Fibroblast of mammary gland (primary cell): ENCODE measurements at regions not wholly inside any gene's neighbourhood (a gene's known extent, or its start where the extent isn't known, plus 50 kb on each side); places are given as distances from the start of the nearest gene placed in this dataset.
A peak's percentile ranks its signal among the peaks of the same experiment; 100 is the strongest.

Experiments used
- DNase-seq: peaks from one replicate; pipeline ENCODE4 v3.0.0-alpha.2; 2010; ENCODE audit warnings: low read depth
- H3K4me3 ChIP-seq: 2 replicates; pipeline ENCODE4 v1.5.1; 2011; ENCODE audit warnings: low read depth, mild to moderate bottlenecking, low read length, moderate library complexity; ENCODE audit not compliant: control insufficient read depth
- TF ChIP-seq, protein P1 (sequence below): conservative IDR thresholded peaks from 2 replicates; pipeline ENCODE4 v1.5.1; 2011; ENCODE audit warnings: low read depth, low read length, inconsistent platforms; ENCODE audit not compliant: control insufficient read depth, insufficient read depth

DNA sequence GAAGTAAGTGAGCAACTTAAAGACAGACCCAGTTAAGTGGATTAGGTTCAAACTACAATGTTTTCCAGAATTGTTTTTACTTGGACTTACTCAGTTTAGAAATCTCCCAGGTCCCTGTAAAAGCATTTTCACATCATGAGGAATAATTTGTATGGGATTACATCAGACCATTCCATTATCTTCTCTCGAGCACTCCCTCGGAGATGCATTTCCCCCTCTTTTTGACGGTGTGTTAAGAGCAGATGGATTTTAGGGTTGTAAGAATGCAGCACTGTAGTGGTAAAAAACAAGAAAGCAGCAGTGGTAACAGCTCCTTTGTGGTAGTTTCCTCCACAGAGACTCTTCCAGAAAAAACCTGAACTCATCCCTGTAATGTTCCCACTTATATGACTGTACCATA is 488.4 kb downstream of the BCAT1 start:
- TF ChIP-seq, protein P1, sequence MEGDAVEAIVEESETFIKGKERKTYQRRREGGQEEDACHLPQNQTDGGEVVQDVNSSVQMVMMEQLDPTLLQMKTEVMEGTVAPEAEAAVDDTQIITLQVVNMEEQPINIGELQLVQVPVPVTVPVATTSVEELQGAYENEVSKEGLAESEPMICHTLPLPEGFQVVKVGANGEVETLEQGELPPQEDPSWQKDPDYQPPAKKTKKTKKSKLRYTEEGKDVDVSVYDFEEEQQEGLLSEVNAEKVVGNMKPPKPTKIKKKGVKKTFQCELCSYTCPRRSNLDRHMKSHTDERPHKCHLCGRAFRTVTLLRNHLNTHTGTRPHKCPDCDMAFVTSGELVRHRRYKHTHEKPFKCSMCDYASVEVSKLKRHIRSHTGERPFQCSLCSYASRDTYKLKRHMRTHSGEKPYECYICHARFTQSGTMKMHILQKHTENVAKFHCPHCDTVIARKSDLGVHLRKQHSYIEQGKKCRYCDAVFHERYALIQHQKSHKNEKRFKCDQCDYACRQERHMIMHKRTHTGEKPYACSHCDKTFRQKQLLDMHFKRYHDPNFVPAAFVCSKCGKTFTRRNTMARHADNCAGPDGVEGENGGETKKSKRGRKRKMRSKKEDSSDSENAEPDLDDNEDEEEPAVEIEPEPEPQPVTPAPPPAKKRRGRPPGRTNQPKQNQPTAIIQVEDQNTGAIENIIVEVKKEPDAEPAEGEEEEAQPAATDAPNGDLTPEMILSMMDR: no peak
- no peak overlapping the region for H3K4me3 ChIP-seq
- no peak for DNase-seq

DNA sequence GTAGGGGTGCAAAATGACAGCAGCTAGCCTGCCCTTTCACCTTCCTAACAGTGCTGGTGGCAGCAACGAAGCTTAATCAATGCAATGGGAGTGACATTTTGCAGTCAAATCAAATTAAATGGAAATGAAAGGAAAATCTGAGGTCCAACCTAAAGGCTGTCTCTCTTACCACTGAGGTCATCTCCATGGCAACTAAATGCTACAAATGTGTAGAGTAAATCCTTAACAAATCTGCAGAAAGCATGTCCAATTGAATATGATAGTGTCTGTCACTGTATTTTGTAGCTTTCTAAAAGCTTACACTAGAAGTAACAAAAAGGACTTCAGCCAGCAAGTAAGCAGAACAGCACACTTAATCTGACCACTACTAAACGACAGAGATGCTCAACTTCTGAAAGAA is 488.8 kb downstream of the BCAT1 start:
- no peak for DNase-seq
- H3K4me3 ChIP-seq: no peak overlapping the region
- TF ChIP-seq, protein P1: no peak

DNA sequence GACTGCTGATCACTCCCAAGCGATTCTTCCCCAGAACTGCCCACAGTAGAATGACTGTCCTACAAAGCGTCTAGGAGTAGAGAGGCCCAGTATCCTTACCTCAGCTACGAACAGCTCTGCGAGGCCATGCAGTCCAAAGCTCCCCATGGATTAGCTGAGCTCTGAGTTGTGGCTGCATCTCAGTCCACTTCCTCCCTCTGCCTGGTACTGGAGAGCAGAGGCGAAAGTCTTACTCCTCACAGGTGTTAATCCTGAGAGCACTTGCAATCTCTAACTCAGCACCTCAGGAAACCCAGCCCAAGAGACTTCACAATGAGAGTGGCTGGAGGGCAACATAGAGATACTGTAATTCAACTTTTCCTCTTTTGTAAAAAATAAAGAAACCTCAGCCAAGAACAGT is 493.1 kb downstream of the BCAT1 start:
- TF ChIP-seq, protein P1: no peak
- DNase-seq: no peak

DNA sequence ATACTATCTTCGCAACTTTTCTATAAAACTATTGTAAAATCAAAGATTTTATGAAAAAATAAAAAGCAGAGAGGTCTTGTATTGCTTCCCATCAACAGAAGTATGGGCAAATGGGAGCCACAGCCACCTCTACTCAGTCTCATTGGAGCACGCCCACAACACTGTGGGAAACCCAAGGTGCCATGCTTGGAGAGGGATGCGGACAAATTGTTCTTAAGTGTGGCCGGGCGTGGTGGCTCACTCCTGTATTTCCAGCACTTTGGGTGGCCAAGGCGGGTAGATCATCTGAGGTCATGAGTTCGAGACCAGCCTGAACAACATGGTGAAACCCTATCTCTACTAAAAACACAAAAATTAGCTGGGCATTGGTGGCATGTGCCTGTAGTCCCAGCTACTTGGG is 498.2 kb upstream of the SOX5 start:
- TF ChIP-seq, protein P1: no peak
- DNase-seq: no peak

More for the DNA sequence above, 493.1 kb downstream of the BCAT1 start:
- H3K4me3 ChIP-seq: no peak overlapping the region

DNA sequence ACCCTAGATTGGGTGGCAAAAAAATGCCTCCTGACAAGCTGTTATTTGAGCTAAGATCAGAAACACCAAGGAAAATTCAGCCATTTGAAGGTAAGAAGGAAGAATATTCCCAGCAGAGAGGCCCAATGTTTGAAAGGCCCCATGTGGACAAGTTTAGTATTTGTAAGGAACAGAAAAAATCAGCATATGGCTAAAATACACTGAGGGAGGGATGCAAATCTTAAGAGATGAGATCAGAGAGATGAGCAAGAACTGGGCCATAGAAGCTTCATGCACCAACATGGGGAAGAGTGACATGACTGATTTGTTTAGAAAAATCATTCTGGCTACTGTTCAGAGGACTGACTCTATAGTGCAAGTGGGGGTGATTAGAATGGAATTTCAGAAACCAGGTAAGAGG is 496.8 kb upstream of the SOX5 start:
- DNase-seq: peak; percentile 24
- TF ChIP-seq, protein P1: no peak
- H3K4me3 ChIP-seq: no peak overlapping the region

More for the DNA sequence above, 498.2 kb upstream of the SOX5 start:
- no peak overlapping the region for H3K4me3 ChIP-seq

DNA sequence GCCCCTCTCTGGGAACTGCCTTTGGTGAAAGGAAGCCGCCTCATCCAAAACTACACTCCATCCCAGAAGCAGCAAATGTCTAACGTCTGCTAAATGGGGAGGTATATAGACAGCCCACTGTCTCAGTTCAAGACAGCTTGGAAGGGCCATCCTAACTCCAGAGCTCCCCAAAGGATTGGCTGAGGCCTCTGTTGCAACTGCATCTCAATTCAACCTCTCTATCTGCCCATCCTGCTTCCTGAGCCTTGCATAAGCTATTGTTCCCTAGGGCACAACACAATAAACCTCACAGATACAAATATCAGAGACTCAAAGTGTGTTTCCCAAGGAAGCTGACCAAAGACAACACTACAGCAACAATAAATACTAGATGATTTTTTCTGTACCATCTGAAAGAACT is 495.2 kb upstream of the SOX5 start:
- no peak overlapping the region for H3K4me3 ChIP-seq
- TF ChIP-seq, protein P1: no peak
- peak; percentile 8 for DNase-seq

DNA sequence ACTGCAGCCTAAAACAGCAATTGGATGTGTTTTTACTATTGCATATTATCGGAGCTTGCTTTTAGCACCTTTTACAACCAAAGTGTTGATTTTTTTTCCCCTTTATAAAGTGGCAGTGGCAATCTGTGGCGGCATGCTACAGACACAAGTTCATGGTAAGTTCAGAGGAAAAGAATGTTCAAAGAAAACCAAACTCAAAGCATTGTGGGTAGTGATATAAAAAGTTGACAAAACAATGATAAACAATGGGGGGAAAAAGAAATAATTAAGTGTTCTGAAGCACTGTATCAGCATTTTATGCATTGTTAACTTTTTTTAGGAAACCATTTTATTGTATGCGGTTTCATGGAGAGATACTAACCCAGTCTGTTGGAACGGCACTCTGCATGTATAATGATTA is 492.0 kb upstream of the SOX5 start:
- TF ChIP-seq, protein P1: no peak
- no peak for DNase-seq
- no peak overlapping the region for H3K4me3 ChIP-seq
